AG04450 (cell line): ENCODE measurements at regions not wholly inside any gene's neighbourhood (a gene's known extent, or its start where the extent isn't known, plus 50 kb on each side); places are given as distances from the start of the nearest gene placed in this dataset.
"Not testable (repeated sequence)": the region's sequence is repeated elsewhere in the genome, so short reads cannot be mapped to it uniquely, and the experiment has no call there.

Experiments used
- CTCF ChIA-PET: fragments of 300-600, 350-600 bp; formaldehyde crosslinking; extraction: SDS; loops from one replicate; lab custom pipeline; 2022; ENCODE audit warnings: antibody characterized with exemption, inconsistent platforms; lab: Charles Lee
- POLR2A ChIA-PET: fragments of 350-600 bp; formaldehyde crosslinking; extraction: SDS; loops from one replicate; lab custom pipeline; 2021; ENCODE audit warnings: antibody characterized with exemption, inconsistent platforms; lab: Yijun Ruan, JAX
- DNase-seq: peaks from one replicate; pipeline ENCODE4 v3.0.0-alpha.2; 2011; ENCODE audit warnings: low read depth, low spot score
- H3K27ac ChIP-seq: one replicate; pipeline ENCODE4 v1.5.1; 2012; ENCODE audit warnings: low read depth, low read length, control low read depth
- H3K27me3 ChIP-seq: one replicate; pipeline ENCODE4 v1.6.0; 2012; ENCODE audit warnings: low read length; ENCODE audit not compliant: control insufficient read depth, insufficient read depth
- H3K4me3 ChIP-seq: 2 replicates; pipeline ENCODE4 v1.5.1; 2011; ENCODE audit warnings: mild to moderate bottlenecking, low read depth, low read length, control low read depth
- H3K9me3 ChIP-seq: 2 replicates; pipeline ENCODE4 v1.5.1; 2012; ENCODE audit warnings: low read length; ENCODE audit not compliant: control insufficient read depth, insufficient read depth
- CTCF ChIP-seq: IDR thresholded peaks from 2 replicates; pipeline ENCODE4 v1.5.1; 2011; ENCODE audit warnings: low read depth, low read length, control low read depth, inconsistent platforms

DNA sequence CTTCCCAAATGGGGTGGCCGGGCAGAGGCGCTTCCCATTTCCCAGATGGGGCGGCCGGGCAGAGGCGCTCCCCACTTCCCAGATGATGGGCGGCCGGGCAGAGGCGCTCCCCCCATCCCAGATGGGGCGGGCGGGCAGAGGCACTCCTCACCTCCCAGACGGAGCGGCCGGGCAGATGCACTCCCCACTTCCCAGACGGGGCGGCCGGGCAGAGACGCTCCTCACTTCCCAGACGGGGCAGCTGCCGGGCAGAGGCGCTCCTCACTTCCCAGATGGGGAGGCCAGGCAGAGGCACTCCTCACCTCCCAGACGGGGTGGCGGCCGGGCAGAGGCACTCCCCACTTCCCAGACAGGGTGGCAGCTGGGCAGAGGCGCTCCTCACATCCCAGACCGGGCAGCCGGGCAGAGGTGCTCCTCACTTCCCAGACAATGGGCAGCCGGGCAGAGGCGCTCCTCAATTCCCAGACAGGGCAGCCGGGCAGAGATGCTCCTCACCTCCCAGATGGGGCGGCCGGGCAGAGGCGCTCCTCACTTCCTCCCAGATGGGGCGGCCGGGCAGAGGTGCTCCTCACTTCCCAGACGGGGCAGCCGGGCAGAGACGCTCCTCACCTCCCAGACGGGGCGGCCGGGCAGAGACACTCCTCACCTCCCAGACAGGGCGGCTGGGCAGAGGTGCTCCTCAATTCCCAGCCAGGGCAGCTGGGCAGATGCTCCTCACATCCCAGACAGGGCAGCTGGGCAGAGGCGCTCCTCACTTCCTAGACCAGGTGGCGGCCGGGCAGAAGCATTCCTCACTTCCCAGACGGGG is 345.0 kb downstream of the TUBA3C start:
- peaks cover 20% of the 10 kb centered on the region for H3K9me3 ChIP-seq
- H3K27me3 ChIP-seq, CTCF ChIA-PET, POLR2A ChIA-PET, H3K4me3 ChIP-seq, H3K27ac ChIP-seq, DNase-seq: not testable (repeated sequence)

GRCh38 chr13:18835754-18836153 is 345.9 kb downstream of the TUBA3C start:
- H3K27me3 ChIP-seq, H3K4me3 ChIP-seq, CTCF ChIA-PET, POLR2A ChIA-PET, DNase-seq, H3K27ac ChIP-seq: not testable (repeated sequence)
- peaks cover 20% of the 10 kb centered on the region for H3K9me3 ChIP-seq

GRCh38 chr13:18824678-18825077 is 356.9 kb downstream of the TUBA3C start:
- CTCF ChIA-PET, H3K4me3 ChIP-seq, POLR2A ChIA-PET, H3K27ac ChIP-seq, DNase-seq, H3K27me3 ChIP-seq, H3K9me3 ChIP-seq: not testable (repeated sequence)

- DNase-seq, CTCF ChIA-PET, H3K27me3 ChIP-seq, H3K4me3 ChIP-seq, H3K9me3 ChIP-seq, H3K27ac ChIP-seq, POLR2A ChIA-PET: not testable (repeated sequence)
Observed at GRCh38 chr13:18822655-18823639, 358.7 kb downstream of the TUBA3C start.

GRCh38 chr13:18773988-18774387 is 407.6 kb downstream of the TUBA3C start:
- H3K27ac ChIP-seq, POLR2A ChIA-PET, CTCF ChIA-PET, H3K27me3 ChIP-seq, DNase-seq, H3K9me3 ChIP-seq, H3K4me3 ChIP-seq: not testable (repeated sequence)

GRCh38 chr13:18741696-18742095 is 439.9 kb downstream of the TUBA3C start:
- H3K27ac ChIP-seq, H3K27me3 ChIP-seq, DNase-seq, H3K4me3 ChIP-seq, POLR2A ChIA-PET, CTCF ChIA-PET: not testable (repeated sequence)
- H3K9me3 ChIP-seq: peaks cover 36% of the 10 kb centered on the region

DNA sequence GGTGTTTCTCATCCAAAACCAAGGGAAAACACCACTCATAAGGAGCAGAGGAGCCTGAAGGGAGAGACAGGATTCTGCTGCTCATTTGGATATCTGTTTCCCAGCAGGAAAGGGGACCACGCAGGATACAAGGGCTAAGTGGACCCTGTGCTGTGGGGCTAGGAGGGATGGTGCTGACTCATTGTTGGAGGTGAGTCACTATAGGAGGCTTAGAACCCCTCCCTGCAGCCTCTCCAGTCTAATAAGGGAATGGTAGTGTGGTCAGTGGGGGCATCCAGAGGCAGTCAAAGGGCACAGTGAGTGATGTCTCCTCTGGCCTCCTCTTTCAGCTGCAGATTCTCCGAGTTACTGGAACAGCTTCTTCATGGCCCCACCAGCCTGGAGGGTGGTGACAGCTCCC is 442.3 kb downstream of the TUBA3C start:
- Histone ChIP-seq H3K27me3 (no peaks in the 10 kb centered on the region), H3K27ac (no peak overlapping the region), H3K9me3 (peaks cover 24% of the 10 kb centered on the region), H3K4me3 (no peak overlapping the region)
- DNase-seq: no peak
- TF ChIP-seq CTCF: no peak
- ChIA-PET POLR2A (no interaction called here), CTCF (no interaction called here)

- H3K27ac ChIP-seq, H3K27me3 ChIP-seq, H3K4me3 ChIP-seq, POLR2A ChIA-PET, DNase-seq, CTCF ChIA-PET: not testable (repeated sequence)
- peaks cover 17% of the 10 kb centered on the region for H3K9me3 ChIP-seq
Observed at GRCh38 chr13:18738086-18738485, 443.5 kb downstream of the TUBA3C start.

- H3K27ac ChIP-seq, H3K9me3 ChIP-seq, POLR2A ChIA-PET, H3K27me3 ChIP-seq, H3K4me3 ChIP-seq, CTCF ChIA-PET, DNase-seq: not testable (repeated sequence)
Observed at GRCh38 chr13:18727138-18727537, 454.5 kb downstream of the TUBA3C start.

- CTCF ChIA-PET, H3K27ac ChIP-seq, H3K4me3 ChIP-seq, DNase-seq, H3K9me3 ChIP-seq, H3K27me3 ChIP-seq, POLR2A ChIA-PET: not testable (repeated sequence)
Observed at GRCh38 chr13:18726524-18726923, 455.1 kb downstream of the TUBA3C start.
